Tibial nerve (tissue), 4 donors: ENCODE measurements at regions not wholly inside any gene's neighbourhood (a gene's known extent, or its start where the extent isn't known, plus 50 kb on each side); places are given as distances from the start of the nearest gene placed in this dataset.

Experiments
- CTCF ChIP-seq, 5 experiments: fragments of 200-600 bp in 3 of 5; fragments of 450-650 bp in 2 of 5; sonication (generic) in 3 of 5; IDR thresholded peaks; one replicate each; pipeline ENCODE4 v1.5.1; 2016 to 2019; ENCODE audit warnings: antibody characterized with exemption in 5 of 5, mild to moderate bottlenecking in 3 of 5, moderate library complexity in 2 of 5
- EP300 ChIP-seq, 2 donors: sonication (generic); formaldehyde crosslinking; IDR thresholded peaks; one replicate each; pipeline ENCODE4 v1.6.1; 2017; ENCODE audit warnings: antibody characterized with exemption in 2 of 2, mild to moderate bottlenecking in 1 of 2
- POLR2A ChIP-seq, 2 donors: fragments of 450-650 bp; IDR thresholded peaks; one replicate each; pipeline ENCODE4 v1.6.1; 2017; ENCODE audit warnings: antibody characterized with exemption in 2 of 2, mild to moderate bottlenecking in 2 of 2, moderate library complexity in 2 of 2

- TF ChIP-seq CTCF (IDR thresholded peaks at IDR 0.05) (no peak), POLR2A (IDR thresholded peaks at IDR 0.05) (no peak), EP300 (IDR thresholded peaks at IDR 0.05) (no peak)
Measured at GRCh38 chr2:235194351-235194750, 242.5 kb downstream of the SH3BP4 start.
